ENCODE measurements at regions not wholly inside any gene's neighbourhood (a gene's known extent, or its start where the extent isn't known, plus 50 kb on each side); places are given as distances from the start of the nearest gene placed in this dataset.

GRCh38 chr13:85896516-85897450 lies 97.6 kb upstream of the SLITRK6 start:
- peak; percentile 22 for DNase-seq (ENCODE audit: low spot score)

- no peak for DNase-seq (ENCODE audit: low spot score)
Measured at GRCh38 chr13:85887406-85887805, 88.2 kb upstream of the SLITRK6 start.

GRCh38 chr13:85879014-85879413 lies 79.8 kb upstream of the SLITRK6 start:
- no peak for DNase-seq (ENCODE audit: low spot score)

- DNase-seq (ENCODE audit: low spot score), result peak; percentile 74
Measured at GRCh38 chr13:85864963-85865530, 65.8 kb upstream of the SLITRK6 start.

GRCh38 chr13:85853901-85854663 lies 54.9 kb upstream of the SLITRK6 start:
- no peak for DNase-seq (ENCODE audit: low spot score)

- no peak for DNase-seq (ENCODE audit: low spot score)
Measured at GRCh38 chr13:85853161-85853894, 54.1 kb upstream of the SLITRK6 start.
